Mesothelial cell of epicardium (in vitro differentiated cells): ENCODE measurements at regions not wholly inside any gene's neighbourhood (a gene's known extent, or its start where the extent isn't known, plus 50 kb on each side); places are given as distances from the start of the nearest gene placed in this dataset.

Experiments used
- DNase-seq, 2 experiments: peaks; one replicate each; pipeline ENCODE4 v3.0.0; 2021; ENCODE audit warnings: low spot score in 2 of 2; ENCODE audit not compliant: unreplicated experiment in 2 of 2
- H3K27ac Mint-ChIP-seq: 2 replicates; pipeline ENCODE4 v1.8.0; 2021; ENCODE audit warnings: mixed read lengths
- H3K27me3 Mint-ChIP-seq: 2 replicates; pipeline ENCODE4 v1.8.0; 2021; ENCODE audit warnings: low read depth, mixed read lengths
- H3K36me3 Mint-ChIP-seq: 2 replicates; pipeline ENCODE4 v1.8.0; 2021; ENCODE audit warnings: mixed read lengths
- H3K4me1 Mint-ChIP-seq: 2 replicates; pipeline ENCODE4 v1.8.0; 2021; ENCODE audit warnings: mixed read lengths
- H3K4me3 Mint-ChIP-seq: 2 replicates; pipeline ENCODE4 v1.8.0; 2021; ENCODE audit warnings: mild to moderate bottlenecking, moderate library complexity, mixed read lengths
- H3K9me3 Mint-ChIP-seq: 2 replicates; pipeline ENCODE4 v1.8.0; 2021; ENCODE audit warnings: mixed read lengths
- TF ChIP-seq, protein P1 (sequence below): fragments of 200-600 bp; sonication (generic); IDR thresholded peaks from one replicate; pipeline ENCODE4 v1.5.0; 2021; ENCODE audit warnings: antibody characterized with exemption; ENCODE audit not compliant: unreplicated experiment

DNA sequence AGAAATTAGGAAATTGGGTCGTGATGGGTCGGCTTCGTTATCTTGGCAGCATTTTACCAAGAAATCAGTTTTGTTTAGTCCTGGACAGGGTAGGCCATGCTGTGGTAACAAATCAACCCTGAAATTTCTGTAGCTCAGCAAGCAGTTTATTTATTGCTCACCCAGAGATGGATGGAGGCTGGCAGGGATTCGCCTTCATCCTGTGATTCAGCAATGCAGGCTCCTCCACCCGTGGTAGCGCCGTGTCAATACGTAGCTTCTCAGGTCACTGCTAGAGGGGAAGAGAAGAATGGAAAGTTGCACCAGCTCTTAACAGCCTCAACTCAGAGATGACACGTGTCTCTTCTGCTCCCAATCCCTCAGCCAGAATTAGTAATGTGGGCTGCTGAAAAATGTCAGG is 157.0 kb upstream of the SGK1 start:
- TF ChIP-seq, protein P1, sequence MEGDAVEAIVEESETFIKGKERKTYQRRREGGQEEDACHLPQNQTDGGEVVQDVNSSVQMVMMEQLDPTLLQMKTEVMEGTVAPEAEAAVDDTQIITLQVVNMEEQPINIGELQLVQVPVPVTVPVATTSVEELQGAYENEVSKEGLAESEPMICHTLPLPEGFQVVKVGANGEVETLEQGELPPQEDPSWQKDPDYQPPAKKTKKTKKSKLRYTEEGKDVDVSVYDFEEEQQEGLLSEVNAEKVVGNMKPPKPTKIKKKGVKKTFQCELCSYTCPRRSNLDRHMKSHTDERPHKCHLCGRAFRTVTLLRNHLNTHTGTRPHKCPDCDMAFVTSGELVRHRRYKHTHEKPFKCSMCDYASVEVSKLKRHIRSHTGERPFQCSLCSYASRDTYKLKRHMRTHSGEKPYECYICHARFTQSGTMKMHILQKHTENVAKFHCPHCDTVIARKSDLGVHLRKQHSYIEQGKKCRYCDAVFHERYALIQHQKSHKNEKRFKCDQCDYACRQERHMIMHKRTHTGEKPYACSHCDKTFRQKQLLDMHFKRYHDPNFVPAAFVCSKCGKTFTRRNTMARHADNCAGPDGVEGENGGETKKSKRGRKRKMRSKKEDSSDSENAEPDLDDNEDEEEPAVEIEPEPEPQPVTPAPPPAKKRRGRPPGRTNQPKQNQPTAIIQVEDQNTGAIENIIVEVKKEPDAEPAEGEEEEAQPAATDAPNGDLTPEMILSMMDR = no peak
- no peak overlapping the region for H3K27ac Mint-ChIP-seq
- no peaks in the 10 kb centered on the region for H3K36me3 Mint-ChIP-seq
- peaks cover 2% of the 10 kb centered on the region for H3K4me1 Mint-ChIP-seq
- no peak overlapping the region for H3K4me3 Mint-ChIP-seq
- no peaks in the 10 kb centered on the region for H3K9me3 Mint-ChIP-seq
- DNase-seq = no peak
- H3K27me3 Mint-ChIP-seq = no peaks in the 10 kb centered on the region

DNA sequence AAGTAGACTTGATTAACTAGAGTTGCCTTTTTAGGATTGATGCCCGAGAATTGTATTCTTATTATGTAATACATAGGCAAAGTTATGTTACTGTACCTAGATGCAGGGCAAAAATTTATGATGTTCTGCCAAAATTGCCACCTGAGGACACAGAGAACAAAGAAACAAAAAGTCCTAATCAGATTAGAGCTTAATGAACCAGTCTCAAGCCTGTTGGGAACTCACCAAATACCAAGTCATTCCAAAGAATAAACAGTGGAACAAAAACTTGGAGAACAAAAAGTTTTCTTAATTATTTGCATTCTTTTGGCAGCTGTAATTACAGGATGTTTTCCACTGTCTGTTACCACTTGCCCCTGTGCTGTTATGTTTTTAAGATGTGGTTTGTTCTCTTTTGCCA is 154.7 kb upstream of the SGK1 start:
- Mint-ChIP-seq H3K9me3 (no peaks in the 10 kb centered on the region), H3K4me1 (peaks cover 19% of the 10 kb centered on the region), H3K4me3 (no peak overlapping the region), H3K36me3 (no peaks in the 10 kb centered on the region), H3K27me3 (no peaks in the 10 kb centered on the region), H3K27ac (no peak overlapping the region)
- TF ChIP-seq, protein P1 = no peak
- DNase-seq = no peak

DNA sequence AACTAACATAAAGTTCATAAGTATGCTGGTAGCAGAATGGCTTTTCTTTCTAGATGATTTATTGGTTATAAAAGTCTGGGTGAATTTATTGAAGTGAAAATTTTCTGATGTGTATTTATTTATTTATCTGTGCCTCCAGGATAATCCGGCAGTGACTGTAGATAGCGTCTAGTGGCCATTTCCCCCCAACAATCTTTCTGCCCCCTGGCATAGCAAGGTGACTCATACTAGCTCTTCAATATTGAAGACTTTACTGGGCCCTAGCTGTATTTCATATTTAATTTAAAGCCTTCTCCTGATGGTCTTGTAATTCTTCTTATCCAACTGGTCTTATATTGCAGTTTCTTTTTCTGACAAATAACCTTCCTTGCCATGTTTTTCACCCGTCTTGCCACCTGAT is 154.1 kb upstream of the SGK1 start:
- H3K4me1 Mint-ChIP-seq = peaks cover 24% of the 10 kb centered on the region
- no peaks in the 10 kb centered on the region for H3K36me3 Mint-ChIP-seq
- no peak overlapping the region for H3K27ac Mint-ChIP-seq
- no peaks in the 10 kb centered on the region for H3K9me3 Mint-ChIP-seq
- no peak overlapping the region for H3K4me3 Mint-ChIP-seq
- TF ChIP-seq, protein P1 = no peak
- DNase-seq = no peak
- no peaks in the 10 kb centered on the region for H3K27me3 Mint-ChIP-seq

DNA sequence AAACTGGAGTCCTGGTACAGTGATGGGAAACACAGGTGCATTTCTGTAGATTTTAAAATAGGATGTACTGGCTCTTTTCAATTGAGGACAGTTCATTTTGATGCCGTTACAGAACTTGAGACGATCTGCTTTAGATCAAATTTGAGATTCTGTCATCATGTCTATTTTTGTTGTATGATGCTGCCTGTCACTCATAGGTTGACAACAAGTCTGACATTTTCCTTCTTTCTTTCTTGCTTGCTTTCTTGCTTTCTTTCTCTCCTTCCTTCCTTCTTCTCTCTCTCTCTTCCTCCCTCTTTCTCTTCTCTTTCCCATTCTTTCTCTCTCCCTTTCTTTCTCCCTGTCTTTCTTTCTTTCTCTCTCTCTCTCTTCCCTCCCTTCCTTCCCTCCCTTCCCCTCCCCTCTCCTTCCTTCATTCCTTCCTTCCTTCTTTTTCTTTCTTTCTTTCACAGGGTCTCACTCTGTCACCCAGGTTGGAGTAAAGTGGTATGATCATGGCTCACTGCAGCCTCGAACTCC is 152.6 kb upstream of the SGK1 start:
- TF ChIP-seq, protein P1 = no peak
- Mint-ChIP-seq H3K4me1 (peaks cover 31% of the 10 kb centered on the region), H3K4me3 (no peak overlapping the region), H3K36me3 (no peaks in the 10 kb centered on the region), H3K27ac (no peak overlapping the region), H3K27me3 (no peaks in the 10 kb centered on the region), H3K9me3 (no peaks in the 10 kb centered on the region)
- DNase-seq = no peak

DNA sequence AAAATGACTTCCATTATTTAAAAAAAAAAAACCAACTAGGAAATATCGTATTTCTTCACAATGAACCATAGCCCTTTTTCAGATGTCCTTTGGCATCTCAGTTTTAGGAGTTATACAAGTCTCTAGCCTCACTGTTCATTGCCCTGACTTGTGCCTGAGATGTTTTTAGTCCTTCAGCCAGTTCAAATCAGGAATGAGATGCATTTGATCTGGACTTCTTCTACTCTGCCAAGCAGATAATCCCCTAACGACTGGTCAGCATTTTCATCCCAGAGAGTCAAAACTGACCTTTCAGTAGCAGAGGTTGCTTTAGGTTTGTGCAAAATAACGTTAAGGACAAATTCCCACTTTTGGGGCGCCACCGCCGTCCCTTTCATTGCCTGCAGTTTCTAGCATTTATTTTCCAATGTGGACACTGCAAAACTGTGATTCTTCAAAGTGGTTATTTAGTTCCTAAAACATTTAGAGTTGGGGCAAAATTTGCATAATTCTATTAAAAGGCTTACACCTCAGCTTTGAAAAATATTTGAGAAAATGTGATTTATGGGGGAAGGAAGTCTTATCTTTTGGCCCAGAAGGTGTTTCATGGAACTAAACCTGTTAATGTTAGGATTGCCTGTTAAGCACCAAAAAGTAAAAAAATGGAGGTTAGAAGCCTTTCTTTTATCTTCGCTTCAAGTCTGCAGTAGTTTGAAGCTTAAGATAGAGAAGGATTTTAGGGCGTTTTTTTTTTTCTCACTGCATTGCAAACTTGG is 152.0 kb upstream of the SGK1 start:
- Mint-ChIP-seq H3K4me1 (peaks cover 31% of the 10 kb centered on the region), H3K4me3 (no peak overlapping the region), H3K27me3 (no peaks in the 10 kb centered on the region), H3K27ac (no peak overlapping the region), H3K36me3 (no peaks in the 10 kb centered on the region), H3K9me3 (no peaks in the 10 kb centered on the region)
- no peak for DNase-seq
- TF ChIP-seq, protein P1 = no peak
